Activated T-helper 1 cell treated with Interleukin-2 at 50 U/mL for 16 hours (primary cell): ENCODE measurements at regions not wholly inside any gene's neighbourhood (a gene's known extent, or its start where the extent isn't known, plus 50 kb on each side); places are given as distances from the start of the nearest gene placed in this dataset.
"Not testable (repeated sequence)": the region's sequence is repeated elsewhere in the genome, so short reads cannot be mapped to it uniquely, and the experiment has no call there.

ENCODE experiments used
- DNase-seq: peaks from one replicate; pipeline ENCODE4 v3.0.0-alpha.2; 2020; ENCODE audit warnings: low read depth

DNA sequence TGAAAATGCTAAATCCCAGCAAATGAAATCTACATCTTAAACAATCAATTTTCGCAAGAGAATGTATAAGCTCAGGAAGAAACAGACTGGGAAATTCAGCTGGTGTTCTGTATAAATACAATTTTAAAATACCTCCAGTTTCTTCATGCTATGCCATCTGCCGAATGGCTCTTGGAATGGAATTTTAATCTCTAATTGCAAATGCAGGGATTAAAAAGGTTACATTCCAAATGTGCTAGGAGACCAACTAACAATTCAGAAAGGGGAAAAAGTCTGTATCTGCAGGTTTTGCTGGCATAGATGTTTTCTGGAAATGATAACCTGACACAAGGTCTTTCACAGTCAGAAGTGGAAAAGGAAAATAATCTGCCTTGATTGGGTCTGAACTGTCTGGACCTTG, 379.7 kb downstream of the MAT2B start:
- DNase-seq = no peak

DNA sequence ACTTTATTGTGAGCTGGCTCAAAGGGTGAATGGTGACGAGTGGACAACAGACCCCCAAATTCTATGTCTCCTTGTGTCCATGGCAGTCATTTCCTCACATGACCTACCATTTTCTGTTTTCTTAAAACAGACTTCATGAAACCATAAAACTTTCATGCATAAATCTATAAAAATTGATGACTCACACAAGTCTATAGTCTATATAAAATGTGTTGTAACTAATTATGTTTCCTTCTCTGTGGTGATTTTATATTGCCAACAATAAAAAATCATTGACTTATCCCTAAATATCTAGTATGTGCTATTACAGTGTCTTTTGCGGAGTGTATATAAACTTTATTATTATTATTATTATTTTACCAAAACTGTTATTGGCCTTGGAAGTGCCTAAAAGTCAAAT, 382.4 kb downstream of the MAT2B start:
- no peak for DNase-seq

DNA sequence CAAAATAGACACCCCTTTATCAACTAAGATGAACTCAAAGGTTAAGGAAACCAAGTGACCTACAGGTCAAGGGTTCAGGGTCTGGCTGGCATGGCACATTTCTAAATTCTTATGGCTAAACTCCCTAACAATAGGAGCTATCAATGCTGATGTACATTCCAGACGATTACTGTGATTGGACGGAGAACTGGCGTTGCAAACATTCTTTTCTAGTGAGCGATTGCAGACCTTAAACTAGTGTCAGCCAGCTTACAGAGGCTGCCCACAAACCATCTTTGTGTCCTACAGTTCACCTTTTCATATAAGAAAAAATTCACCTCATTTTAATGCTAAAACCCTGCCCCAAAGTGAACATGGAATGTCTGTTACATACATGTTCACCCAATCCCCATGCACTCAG, 382.9 kb downstream of the MAT2B start:
- no peak for DNase-seq

DNA sequence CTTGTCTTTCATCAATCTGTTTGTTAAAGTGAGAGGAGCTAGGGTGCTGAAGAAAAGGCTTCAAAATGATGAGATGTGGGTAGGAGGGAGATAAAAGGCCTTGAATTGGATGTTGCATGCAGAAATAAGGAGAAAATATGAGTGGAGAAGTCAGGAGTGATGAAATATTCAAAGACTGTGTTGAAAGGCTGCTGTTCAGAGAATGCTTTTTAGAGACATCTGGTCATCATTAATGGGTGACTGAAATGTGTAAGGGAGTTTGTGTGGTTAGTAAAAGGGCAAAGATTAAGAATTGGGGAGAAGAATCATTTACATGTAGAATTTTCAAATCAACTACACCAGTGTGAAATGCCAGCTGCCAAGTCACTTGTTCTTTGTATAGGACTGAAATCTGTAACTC, 383.9 kb downstream of the MAT2B start:
- DNase-seq = no peak

DNA sequence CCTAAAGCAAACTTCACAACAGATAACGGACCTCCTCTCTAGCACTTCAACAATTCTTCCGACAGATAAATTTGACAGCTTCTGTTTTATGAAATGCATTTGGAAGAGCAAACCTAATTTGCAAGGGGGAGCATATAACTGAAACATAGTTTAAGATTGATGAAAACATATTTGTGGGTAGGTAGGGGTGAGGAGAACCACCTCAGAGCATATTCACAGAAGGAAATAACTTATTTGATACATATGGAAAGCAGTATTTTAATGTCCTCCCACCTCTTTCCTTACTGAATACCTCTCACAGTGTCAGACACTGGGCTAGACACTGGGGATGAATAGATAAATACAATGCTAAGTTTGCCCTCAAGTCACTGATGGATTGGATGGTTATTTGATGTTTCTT, 384.8 kb downstream of the MAT2B start:
- no peak for DNase-seq

DNA sequence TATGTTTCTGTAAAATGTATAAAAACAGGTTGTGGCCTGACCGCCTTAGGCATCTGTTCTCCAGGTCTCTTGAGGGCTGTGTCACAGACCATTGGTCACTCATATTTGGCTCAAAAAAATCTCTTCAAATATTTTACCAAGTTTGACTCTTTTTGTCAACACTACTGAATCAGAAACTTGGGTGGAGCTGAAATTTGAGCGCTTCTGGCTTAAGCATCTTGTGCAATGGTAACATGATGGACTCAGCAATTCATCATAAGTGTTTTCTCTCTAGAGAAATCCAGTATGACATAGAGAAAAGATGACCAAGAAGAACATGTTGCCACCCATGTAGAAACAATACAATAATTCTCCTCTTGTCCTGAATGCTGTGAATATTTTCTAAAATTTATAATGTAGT, 387.9 kb downstream of the MAT2B start:
- no peak for DNase-seq

DNA sequence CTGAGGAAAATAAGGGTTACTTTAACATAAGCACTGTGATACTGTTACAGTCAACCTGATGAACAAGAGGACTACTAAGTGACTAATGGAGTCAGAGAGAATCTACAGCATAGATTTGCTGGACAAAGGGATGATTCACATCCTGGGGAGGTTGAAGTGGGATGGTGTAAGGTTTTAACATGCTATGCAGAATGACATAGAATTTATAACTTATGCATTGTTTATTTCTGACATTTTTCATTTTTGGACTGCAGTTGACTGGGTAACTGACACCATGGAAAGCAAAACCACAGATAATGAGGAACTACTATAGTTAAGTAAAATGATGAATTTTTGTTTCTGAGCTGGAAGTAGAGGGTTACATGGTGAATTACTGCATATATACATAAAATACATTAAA, 389.2 kb downstream of the MAT2B start:
- DNase-seq = no peak

DNA sequence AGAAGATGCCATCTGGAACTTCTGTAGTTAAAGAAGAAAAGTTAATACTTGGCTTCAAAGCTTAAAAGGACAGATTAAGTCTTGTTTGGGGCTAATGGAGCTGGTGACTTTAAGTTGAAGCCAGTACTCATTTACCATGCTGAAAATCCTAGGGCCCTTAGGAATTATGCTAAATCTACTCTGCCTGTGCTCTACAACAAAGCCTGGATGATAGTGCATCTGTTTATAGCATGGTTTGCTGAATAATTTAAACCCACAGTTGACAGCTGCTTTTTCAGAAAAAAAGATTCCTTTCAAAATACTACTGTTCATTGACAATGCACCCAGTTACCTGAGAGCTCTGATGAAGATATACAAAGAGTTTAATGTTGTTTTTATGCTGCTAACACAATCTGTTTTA, 393.5 kb downstream of the MAT2B start:
- DNase-seq = no peak

DNA sequence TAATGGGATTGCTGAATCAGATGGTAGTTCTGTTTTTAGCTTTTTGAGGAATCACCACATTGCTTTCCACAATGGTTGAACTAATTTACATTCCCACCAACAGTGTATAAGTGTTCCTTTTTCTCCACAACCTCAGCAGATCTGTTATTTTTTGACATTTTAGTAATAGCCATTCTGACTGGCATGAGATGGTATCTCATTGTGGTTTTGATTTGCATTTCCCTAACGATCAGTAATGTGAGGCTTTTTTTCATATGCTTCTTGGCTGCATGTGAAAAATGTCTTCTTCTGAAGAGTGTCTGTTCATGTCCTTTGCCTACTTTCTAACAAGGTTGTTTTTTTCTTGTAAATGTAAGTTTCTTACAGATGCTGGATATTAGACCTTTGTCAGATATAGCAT, 402.4 kb downstream of the MAT2B start:
- DNase-seq = not testable (repeated sequence)

DNA sequence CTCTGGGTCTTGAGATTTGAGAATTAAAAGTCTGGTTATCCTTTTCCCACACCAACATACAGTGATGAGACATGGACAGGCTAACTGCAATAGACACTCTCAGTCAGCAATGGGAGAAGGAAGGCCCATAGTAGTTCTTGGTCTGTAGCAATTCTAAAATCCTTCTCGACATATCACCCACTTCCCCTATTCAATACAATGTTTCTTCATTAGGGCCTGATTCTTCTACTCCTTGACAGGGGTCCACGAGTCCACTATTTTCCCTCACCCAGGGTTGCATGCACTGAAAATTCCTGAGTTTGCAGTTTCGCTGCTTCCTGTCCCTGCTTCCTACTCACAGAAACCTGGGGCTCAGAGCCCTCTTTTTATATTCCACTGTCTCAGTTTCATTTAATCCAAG, 402.8 kb downstream of the MAT2B start:
- DNase-seq = no peak

DNA sequence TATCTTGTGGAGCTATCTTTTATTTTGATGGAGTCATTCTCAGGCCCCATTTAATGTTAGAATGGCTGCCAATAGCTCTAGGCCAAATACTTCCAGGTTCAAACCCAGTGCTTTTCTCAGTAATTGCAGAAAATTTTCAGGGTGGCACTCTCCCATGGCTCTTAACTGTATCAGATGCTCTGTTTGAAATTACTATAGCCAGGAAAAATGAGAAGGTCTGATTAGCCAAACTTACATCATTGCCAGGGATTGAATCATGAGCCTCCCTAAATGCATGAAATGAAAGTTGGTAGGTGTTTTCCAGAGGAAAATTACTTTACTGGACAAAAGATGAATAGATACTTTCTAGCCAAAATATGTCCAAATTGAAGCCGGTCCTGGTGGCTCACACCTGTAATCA, 404.8 kb downstream of the MAT2B start:
- DNase-seq = no peak

DNA sequence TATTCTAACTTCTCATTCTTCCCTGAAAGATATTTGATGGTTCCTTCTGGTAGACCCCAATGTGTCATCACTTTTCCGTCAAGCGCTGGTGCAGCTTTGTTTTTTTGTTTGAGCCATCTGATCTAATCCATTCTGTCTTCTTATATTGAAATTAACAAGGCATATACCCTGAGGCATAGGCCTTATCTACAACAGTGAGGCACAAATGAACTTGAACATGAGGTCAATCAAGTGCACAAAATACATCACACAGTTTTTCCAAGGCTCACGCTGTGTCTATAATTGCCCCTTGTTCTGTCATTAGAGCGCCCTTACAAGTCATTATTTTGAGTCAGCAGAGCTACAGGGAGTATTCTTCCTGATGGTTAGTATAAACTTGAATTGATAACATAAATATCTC, 406.6 kb downstream of the MAT2B start:
- no peak for DNase-seq

DNA sequence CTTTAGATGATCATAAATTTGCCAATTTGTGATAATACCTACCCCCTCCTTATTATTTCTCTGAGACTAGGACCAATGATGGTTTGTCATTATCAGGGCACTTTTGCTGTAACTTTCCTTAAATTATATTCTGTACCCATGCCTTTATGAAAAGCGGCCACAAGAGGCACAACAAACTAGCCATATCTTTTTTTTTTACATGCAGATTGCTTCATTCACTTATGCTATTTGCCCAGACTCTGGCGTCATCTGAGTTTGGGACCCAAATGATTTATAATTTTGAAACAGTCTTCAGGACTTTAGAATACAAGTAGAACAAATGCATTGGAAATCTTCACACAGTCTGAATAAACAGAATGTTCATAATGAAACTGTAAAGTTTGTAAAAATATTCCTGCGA, 408.1 kb downstream of the MAT2B start:
- DNase-seq = no peak

DNA sequence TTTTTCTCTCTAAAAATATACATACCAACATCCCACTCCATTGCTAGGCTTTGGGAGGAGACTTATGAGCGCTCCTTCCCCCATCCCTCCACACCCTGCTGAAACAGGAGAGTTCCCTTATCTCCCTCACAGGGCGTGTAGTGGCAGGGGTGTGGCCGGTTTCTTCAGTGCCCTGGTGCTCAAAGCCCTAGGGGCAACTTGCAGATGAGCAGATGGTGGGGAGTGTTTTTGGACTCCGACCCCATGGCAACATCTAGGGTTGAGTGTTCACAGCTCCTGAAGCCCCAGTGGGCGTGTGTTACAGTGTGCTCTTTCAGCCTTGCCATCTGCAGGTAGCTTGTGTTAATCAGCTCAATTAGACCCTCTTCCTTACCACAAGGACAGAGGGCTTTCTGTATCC, 409.5 kb downstream of the MAT2B start:
- DNase-seq = no peak

DNA sequence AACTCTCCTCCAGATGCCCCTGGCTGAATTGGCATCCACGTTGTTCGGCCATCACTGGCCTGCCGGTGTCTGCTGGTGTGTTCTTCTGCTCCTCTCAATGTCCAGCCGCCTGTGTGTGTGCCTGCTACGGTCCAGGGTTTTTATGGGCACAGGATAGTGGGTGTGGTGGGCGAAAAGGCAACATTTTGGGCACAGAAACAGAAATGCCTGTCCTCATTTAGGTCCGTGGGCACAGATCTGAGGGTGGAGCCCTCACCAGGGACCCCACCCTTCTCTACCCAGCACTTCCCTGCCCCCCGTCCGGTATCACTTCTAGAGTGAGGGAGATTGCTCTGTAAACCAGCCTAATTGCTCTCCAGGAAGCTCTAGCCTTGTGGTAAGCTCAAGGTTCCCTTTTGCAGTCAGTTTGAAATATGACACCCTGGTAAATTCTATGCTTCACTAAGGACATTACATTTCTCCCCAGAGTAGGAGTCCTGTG, 410.1 kb downstream of the MAT2B start:
- no peak for DNase-seq

DNA sequence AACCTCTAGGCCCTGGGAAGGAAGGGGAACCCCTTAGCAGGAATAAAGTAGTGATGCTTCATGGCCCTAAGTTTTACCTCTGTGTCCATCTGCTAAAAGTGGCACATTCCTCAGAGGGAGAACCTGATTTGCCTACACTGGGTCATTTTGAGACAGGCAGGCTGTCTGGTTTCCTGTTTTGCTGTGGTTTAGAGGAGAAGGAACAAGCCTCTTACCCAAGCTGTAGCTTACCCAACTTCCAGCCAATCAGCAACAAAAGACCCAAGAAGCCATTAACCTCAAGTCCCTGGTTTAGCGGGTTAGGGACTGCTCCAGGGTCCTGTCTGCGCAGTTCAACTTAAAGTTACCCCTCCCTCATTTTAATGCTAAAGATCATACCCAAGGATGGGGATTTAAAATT, 411.0 kb downstream of the MAT2B start:
- no peak for DNase-seq

DNA sequence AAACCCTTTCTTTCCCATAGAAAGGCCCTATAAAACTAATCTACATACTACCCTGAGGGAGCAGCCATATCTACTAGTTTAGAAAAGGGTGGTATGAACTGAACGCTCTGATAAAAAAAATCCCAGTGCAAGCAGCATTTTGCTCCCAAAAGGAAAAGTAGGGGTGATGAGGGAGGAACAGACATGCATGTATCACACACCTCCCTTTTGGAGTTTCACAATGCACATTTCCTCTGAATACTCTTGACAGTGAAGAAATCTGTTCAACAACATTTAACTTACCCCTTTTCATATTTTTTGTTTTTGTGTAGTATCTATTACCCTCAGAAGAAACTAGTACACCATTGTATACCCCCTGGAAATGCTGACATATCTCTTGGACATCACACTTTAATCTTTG, 411.4 kb downstream of the MAT2B start:
- DNase-seq = no peak

DNA sequence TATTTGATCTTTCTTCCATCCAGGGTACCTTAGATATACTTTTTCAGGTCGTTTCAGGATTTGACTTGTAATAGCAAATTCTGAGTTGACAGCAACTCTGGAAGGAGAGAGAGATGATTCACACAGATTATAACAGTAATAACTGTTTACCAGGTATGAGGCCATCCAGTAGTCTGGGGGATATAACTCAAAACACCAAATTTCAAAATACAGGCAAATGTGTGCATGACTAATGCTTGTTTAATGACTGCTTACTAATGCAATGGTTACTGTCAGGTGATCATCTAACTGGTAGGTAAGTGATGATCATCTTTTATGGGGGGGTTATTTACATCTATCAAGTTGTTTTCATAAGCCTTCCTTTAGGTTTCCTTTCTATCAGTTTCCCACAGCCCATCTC, 412.3 kb downstream of the MAT2B start:
- no peak for DNase-seq

DNA sequence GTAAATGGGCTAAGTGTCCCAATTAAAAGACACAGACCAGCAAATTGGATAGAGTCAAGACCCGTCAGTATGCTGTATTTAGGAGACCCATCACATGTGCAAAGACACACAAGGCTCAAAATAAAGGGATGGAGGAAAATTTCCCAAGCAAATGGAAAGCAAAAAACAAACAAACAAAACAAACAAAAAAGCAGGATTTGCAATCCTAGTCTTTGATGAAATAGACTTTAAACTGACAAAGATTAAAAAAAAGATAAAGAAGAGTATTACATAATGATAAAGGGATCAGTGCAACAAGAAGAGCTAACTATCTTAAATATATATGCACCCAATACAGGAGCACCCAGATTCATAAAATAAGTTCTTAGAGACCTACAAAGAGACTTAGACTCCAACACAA, 429.6 kb downstream of the MAT2B start:
- not testable (repeated sequence) for DNase-seq

DNA sequence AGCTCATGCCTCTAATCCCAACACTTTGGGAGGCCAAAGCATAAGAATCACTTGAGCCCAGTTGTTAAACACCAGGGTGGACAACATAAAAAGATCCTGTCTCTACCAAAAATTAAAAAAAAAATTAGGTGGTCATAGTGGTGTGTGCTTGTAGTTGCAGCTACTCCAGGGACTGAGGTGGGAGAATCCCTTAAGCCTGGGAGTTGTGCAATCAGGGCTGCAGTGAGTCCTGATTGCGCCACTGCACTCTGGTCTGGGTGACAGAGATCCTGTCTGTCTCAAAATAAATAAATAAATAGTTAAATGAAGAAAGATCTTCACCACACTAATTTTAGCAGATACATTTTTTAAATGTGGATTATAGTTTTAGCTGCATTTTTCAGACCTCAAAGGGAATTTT, 433.2 kb downstream of the MAT2B start:
- no peak for DNase-seq

DNA sequence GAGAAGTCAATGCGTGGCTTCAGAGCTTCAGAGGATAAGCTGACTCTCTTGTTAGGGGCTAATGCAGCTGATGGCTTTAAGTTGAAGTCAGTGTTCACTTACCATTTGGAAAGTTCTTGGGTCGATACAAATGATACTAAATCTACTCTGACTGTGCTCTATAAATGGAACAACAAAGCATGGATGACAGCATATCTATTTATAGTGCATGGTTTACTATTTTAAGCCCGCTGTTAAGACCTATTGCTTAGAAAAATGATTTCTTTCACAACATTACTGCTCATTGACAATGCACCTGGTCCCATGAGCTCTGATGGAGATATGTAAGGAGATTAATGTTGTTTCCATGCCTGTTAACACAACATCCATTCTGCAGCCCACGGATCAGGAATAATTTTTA, 435.7 kb downstream of the MAT2B start:
- no peak for DNase-seq

DNA sequence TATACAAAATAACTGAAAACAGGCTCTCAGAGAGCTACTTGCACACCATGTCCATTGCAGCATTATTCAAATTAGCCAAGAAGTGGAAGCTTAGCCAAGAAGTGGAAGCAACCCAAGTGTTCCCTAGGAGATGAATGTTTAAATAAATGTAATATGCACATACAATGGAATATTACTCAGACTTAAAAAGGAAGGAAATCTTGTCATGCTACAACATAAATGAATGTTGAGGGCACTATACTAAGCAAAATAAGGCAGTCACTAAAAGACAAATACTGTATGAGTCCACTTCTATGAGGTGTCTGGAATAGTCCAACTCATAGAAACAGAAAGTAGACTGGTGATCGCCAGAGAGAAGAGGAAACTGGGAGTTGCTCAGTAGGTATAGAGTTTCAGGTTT, 438.1 kb downstream of the MAT2B start:
- no peak for DNase-seq

DNA sequence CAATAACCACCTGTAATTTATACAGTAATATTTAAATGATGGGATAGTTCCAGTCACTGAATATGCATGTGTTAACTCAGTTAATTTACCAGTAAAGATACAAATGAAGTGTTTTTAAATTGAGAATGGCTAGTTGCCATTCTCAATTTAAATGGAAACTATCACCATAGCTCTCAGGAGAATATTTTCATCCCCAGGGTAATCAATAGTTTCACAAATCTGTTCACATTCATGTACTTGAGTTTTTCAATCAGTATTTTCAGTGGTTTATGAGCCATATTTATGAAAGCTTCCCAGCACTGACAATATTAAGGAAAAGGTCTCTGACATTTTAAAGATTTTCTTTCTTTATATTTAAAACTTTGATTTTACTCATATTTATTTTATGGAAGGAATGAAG, 439.3 kb downstream of the MAT2B start:
- DNase-seq = no peak

DNA sequence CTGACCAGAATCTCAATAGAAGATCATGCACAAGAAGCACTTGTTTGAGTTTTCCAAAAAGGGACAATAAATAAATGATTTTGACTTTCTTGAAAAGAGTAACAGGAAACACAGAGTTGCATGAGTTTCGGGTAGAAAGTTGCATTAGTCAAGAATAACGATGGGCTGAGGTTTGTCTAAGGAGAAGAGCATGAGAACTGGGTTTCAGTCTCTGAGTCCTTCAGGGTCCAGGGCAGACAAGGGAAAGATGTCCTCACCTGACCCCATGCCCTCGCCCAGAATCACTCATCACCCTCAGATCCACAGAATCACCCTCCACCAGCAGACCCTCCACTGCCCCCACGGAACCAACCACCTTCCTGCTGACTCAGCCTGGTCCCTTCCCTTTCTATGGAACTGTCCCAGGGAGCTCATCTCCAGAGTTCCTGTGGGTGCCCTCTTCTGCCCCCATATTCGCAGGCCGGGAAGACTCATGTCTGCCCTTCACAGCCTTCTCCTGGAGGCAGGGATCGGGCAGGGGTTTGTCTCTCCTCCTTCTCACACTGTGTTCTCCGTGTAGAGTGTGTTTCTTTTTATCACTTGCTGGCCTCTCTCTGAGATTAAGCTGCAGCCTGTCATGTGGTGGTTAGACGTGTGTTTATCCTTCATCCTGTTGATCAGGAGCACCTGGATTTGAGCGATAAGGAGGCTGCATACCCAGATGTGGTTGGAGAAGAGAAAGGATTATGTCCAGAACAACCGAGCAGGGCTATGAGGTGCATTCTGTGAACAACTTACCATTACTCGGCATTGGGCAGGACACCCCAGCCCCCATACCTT, 442.6 kb downstream of the MAT2B start:
- DNase-seq = no peak
